HepG2 (cell line): ENCODE measurements at regions not wholly inside any gene's neighbourhood (a gene's known extent, or its start where the extent isn't known, plus 50 kb on each side); places are given as distances from the start of the nearest gene placed in this dataset.

Source experiments
- ATAC-seq: fragments of 200-7000 bp; cut with Tn5 transposase; 3 replicates; pipeline ENCODE4 v1.9.1; 2020; ENCODE audit warnings: mild to moderate bottlenecking, moderate library complexity
- BruUV-seq: library from RNA; stranded (reverse); fragments of 400-500 nt; replicated peaks from 2 replicates; lab custom pipeline; 2021; lab: Mats Ljungman, UMichigan
- CTCF ChIA-PET: fragments of 300-600 bp; formaldehyde crosslinking; extraction: SDS; loops from one replicate; lab custom pipeline; 2021; ENCODE audit warnings: low total read pairs, inconsistent platforms, low intra/inter-chr PET ratio; lab: Yijun Ruan, JAX
- POLR2A ChIA-PET: fragments of 350-600 bp; sonication (Branson Sonifier 250); formaldehyde crosslinking; loops from one replicate; lab custom pipeline; 2020; ENCODE audit warnings: antibody characterized with exemption, inconsistent platforms; lab: Yijun Ruan, JAX
- DNase-seq: peaks from one replicate; pipeline ENCODE4 v3.0.0-alpha.2; 2015; ENCODE audit warnings: low spot score
- FAIRE-seq: peaks from 3 replicates; lab custom pipeline; 2011; peaks lifted over from hg19 to GRCh38; lab: Jason Lieb, UNC
- H2AFZ ChIP-seq: one replicate; pipeline ENCODE4 v1.6.1; 2011; ENCODE audit warnings: low read length, inconsistent platforms
- H3K27ac ChIP-seq: fragments of 300-600 bp; 3 replicates; pipeline ENCODE4 v1.8.0; 2011; ENCODE audit warnings: mixed run types, mild to moderate bottlenecking, mixed read lengths, low read length, inconsistent platforms; ENCODE audit not compliant: insufficient read depth; ENCODE audit errors: extremely low read length
- H3K27me3 ChIP-seq, 2 experiments: fragments of 200-600 bp in 1 of 2; 2 replicates in 1 of 2; 3 replicates in 1 of 2; pipeline versions ENCODE4 v1.6.0 to v1.8.0; 2011; ENCODE audit warnings: low read length in 2 of 2, mild to moderate bottlenecking in 2 of 2, moderate library complexity in 2 of 2, inconsistent platforms in 1 of 2; ENCODE audit not compliant: insufficient read depth in 2 of 2, control insufficient read depth in 1 of 2
- H3K36me3 ChIP-seq, 2 experiments: fragments of 200-600 bp in 1 of 2; replicated peaks in 1 of 2; 2 replicates in 1 of 2; 3 replicates in 1 of 2; pipeline versions ENCODE4 v1.5.1 to v1.8.0; 2011; ENCODE audit warnings: low read length in 2 of 2, inconsistent platforms in 1 of 2; ENCODE audit not compliant: insufficient read depth in 2 of 2, control insufficient read depth in 1 of 2
- H3K4me1 ChIP-seq: 2 replicates; pipeline ENCODE4 v1.5.1; 2012; ENCODE audit warnings: low read length, inconsistent platforms; ENCODE audit not compliant: insufficient read depth
- H3K4me2 ChIP-seq: 2 replicates; pipeline ENCODE4 v1.6.0; 2011; ENCODE audit warnings: low read depth, low read length, inconsistent platforms
- H3K4me3 ChIP-seq, 3 experiments: fragments of 200-600 bp in 1 of 3; sonication (generic), shearing (Covaris generic) in 1 of 3; replicated peaks in 1 of 3; 2 replicates each; pipeline ENCODE4 v1.5.1; 2011 to 2016; ENCODE audit warnings: low read length in 3 of 3, inconsistent platforms in 2 of 3, low read depth in 2 of 3, mild to moderate bottlenecking in 2 of 3, control low read depth in 1 of 3, mixed read lengths in 1 of 3; ENCODE audit not compliant: insufficient read depth in 1 of 3
- H3K79me2 ChIP-seq: one replicate; pipeline ENCODE4 v1.6.1; 2011; ENCODE audit warnings: low read length, inconsistent platforms; ENCODE audit not compliant: insufficient read depth
- H3K9ac ChIP-seq: 2 replicates; pipeline ENCODE4 v1.6.0; 2011; ENCODE audit warnings: mild to moderate bottlenecking, low read depth, low read length, inconsistent platforms; ENCODE audit not compliant: insufficient read depth
- H3K9me3 ChIP-seq: 2 replicates; pipeline ENCODE4 v1.5.1; 2012; ENCODE audit warnings: mild to moderate bottlenecking, low read length
- H4K20me1 ChIP-seq: 2 replicates; pipeline ENCODE4 v1.6.0; 2011; ENCODE audit warnings: inconsistent platforms, mild to moderate bottlenecking, low read length, moderate library complexity; ENCODE audit not compliant: insufficient read depth
- ELF4 ChIP-seq: sonication (generic); formaldehyde crosslinking; IDR thresholded peaks from 2 replicates; pipeline ENCODE4 v1.5.0; 2020; ENCODE audit warnings: missing genetic modification reagents, mild to moderate bottlenecking, moderate library complexity, borderline replicate concordance
- NBN ChIP-seq: fragments of 450-650 bp; conservative IDR thresholded peaks from 2 replicates; pipeline ENCODE4 v1.6.1; 2017
- SMARCE1 ChIP-seq: fragments of 450-650 bp; IDR thresholded peaks from 2 replicates; pipeline ENCODE4 v1.6.1; 2017; ENCODE audit warnings: borderline replicate concordance
- TBX2 ChIP-seq: sonication (generic); formaldehyde crosslinking; IDR thresholded peaks from 2 replicates; pipeline ENCODE4 v1.5.0; 2020; ENCODE audit warnings: missing genetic modification reagents, mild to moderate bottlenecking, borderline replicate concordance
- ZNF331 ChIP-seq: sonication (generic); formaldehyde crosslinking; IDR thresholded peaks from 2 replicates; pipeline ENCODE4 v1.4.0; 2020; ENCODE audit warnings: missing genetic modification reagents
- ZNF549 ChIP-seq: sonication (generic); formaldehyde crosslinking; IDR thresholded peaks from 2 replicates; pipeline ENCODE4 v1.5.0; 2020; ENCODE audit warnings: missing genetic modification reagents
- WGBS: methylation state at CpG from one replicate; pipeline ENCODE4 v1.1.6; 2017; ENCODE audit warnings: low lambda C conversion rate; 5-methylcytosine and 5-hydroxymethylcytosine counted together
- in situ Hi-C: cut with HindIII; loops from 2 replicates; pipeline ENCODE4 v1.10.0; 2017; ENCODE audit warnings: low pct_unique_long_range_greater_than_20kb; ENCODE audit not compliant: extremely low pct_ligation_motif_present
- intact Hi-C: fragments of 100-400 bp; cut with micrococcal nuclease; formaldehyde crosslinking; loops from one replicate; pipeline ENCODE4 v1.10.0; 2022; ENCODE audit not compliant: unreplicated experiment
- TF ChIP-seq, protein P1 (sequence below): sonication (generic); formaldehyde crosslinking; IDR thresholded peaks from 2 replicates; pipeline ENCODE4 v1.4.0; 2020; ENCODE audit warnings: mild to moderate bottlenecking, missing genetic modification reagents
- TF ChIP-seq, protein P2 (sequence below): sonication (generic); formaldehyde crosslinking; IDR thresholded peaks from 2 replicates; pipeline ENCODE4 v1.4.0; 2020; ENCODE audit warnings: mild to moderate bottlenecking, missing genetic modification reagents

- TF ChIP-seq, protein P1, sequence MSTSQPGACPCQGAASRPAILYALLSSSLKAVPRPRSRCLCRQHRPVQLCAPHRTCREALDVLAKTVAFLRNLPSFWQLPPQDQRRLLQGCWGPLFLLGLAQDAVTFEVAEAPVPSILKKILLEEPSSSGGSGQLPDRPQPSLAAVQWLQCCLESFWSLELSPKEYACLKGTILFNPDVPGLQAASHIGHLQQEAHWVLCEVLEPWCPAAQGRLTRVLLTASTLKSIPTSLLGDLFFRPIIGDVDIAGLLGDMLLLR (CRISPR knock-in tag) = no peak
These were observed 395.6 kb downstream of the RND3 start (continued) for GRCh38 chr2:150091846-150092245.

DNA sequence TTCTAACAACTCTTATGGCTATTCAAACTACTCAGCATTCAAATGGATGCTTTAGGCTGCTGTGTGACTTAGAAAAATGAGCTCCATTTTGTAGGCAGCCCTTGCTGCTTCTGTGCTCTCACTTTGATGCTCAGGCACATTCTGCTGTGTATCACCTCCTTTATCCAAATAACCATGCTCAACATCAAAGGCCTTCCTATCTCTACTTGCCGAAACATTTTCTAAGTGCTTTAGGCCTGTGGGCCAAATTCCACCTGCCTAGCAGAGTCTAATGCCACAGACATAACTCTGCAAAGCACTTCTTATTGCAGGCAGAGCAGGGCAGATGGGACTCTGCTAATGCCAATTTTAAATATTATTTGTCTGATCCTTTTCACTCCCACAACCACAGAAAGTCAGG, 397.4 kb downstream of the RND3 start:
- Histone ChIP-seq H3K27me3 (no peaks in the 10 kb centered on the region), H4K20me1 (no peaks in the 10 kb centered on the region), H3K36me3 (no peaks in the 10 kb centered on the region), H3K9ac (no peak overlapping the region), H3K9me3 (peaks cover 14% of the 10 kb centered on the region), H3K27ac (no peak overlapping the region), H3K4me1 (no peaks in the 10 kb centered on the region), H3K4me2 (no peak overlapping the region), H3K4me3 (no peak overlapping the region), H3K79me2 (no peaks in the 10 kb centered on the region), H2AFZ (no peak overlapping the region)
- in situ Hi-C loops = no loop called here
- ChIA-PET CTCF (no interaction called here), POLR2A (no interaction called here)
- FAIRE-seq (no peak), ATAC-seq (no peak), DNase-seq (peak; percentile 25)
- 6% methylated on average over 1 of the region's 1 CpG for WGBS
- intact Hi-C loops = no loop called here
- TF ChIP-seq ZNF331 = no peak
- no peak for TF ChIP-seq ELF4 (CRISPR knock-in tag)
- no peak for TF ChIP-seq NBN
- TF ChIP-seq SMARCE1 = no peak
- TF ChIP-seq, protein P2, sequence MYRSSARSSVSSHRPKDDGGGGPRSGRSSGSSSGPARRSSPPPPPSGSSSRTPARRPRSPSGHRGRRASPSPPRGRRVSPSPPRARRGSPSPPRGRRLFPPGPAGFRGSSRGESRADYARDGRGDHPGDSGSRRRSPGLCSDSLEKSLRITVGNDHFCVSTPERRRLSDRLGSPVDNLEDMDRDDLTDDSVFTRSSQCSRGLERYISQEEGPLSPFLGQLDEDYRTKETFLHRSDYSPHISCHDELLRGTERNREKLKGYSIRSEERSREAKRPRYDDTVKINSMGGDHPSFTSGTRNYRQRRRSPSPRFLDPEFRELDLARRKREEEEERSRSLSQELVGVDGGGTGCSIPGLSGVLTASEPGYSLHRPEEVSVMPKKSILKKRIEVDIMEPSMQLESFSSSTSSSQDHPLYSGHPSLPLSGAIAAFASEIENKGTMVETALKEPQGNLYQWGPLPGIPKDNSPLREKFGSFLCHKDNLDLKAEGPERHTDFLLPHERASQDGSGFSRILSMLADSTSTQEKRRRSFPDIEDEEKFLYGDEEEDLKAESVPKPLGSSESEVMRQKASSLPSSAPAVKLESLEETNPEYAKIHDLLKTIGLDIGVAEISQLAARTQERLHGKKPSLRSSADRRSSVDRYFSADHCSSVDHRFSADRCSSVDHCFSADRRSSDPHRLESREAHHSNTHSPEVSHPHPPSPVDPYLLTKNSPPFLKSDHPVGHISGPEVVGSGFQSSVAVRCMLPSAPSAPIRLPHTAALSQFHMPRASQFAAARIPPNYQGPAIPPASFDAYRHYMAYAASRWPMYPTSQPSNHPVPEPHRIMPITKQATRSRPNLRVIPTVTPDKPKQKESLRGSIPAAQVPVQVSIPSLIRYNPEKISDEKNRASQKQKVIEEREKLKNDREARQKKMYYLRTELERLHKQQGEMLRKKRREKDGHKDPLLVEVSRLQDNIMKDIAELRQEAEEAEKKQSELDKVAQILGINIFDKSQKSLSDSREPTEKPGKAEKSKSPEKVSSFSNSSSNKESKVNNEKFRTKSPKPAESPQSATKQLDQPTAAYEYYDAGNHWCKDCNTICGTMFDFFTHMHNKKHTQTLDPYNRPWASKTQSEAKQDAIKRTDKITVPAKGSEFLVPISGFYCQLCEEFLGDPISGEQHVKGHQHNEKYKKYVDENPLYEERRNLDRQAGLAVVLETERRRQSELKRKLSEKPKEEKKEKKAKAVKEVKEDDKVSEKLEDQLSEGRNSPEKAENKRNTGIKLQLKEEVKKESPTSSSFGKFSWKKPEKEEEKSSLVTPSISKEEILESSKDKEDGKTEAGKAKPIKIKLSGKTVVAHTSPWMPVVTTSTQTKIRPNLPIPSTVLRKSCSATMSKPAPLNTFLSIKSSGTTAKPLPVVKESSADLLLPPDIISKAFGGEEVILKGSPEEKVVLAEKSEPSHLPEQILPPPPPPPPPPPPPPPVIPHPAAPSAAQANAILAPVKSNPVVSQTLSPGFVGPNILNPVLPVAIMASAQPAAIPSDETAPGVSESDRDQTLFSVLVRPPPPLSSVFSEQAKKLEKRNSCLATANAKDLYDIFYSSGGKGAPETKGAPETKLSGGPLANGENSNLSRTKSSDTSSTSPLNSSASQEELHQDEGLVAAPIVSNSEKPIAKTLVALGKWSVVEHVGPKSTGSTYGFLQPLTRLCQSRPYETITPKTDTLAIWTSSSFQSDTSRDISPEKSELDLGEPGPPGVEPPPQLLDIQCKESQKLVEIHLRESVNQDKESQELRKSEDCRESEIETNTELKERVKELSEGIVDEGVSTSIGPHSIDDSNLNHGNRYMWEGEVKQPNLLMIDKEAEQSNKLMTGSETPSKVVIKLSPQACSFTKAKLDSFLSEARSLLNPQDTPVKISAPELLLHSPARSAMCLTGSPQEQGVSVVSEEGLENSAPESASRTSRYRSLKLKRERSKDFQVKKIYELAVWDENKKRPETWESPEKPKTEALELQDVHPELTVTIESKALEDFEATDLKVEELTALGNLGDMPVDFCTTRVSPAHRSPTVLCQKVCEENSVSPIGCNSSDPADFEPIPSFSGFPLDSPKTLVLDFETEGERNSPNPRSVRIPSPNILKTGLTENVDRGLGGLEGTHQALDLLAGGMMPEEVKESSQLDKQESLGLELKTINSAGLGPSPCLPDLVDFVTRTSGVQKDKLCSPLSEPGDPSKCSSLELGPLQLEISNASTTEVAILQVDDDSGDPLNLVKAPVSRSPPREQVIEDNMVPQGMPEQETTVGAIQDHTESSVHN (CRISPR knock-in tag) = no peak
- TF ChIP-seq ZNF549 (CRISPR knock-in tag) = no peak
- no peak for TF ChIP-seq TBX2
- BruUV-seq = no TSS peak
